Astrocyte (in vitro differentiated cells and primary cell): ENCODE measurements at regions not wholly inside any gene's neighbourhood (a gene's known extent, or its start where the extent isn't known, plus 50 kb on each side); places are given as distances from the start of the nearest gene placed in this dataset.

Experiments
- CTCF ChIP-seq: IDR thresholded peaks from 2 replicates; pipeline ENCODE4 v1.5.1; 2011; ENCODE audit warnings: low read depth, mild to moderate bottlenecking, inconsistent platforms, low read length, moderate library complexity; ENCODE audit not compliant: insufficient read depth
- EZH2 ChIP-seq: IDR thresholded peaks from 2 replicates; pipeline ENCODE4 v1.6.1; 2012; ENCODE audit warnings: mild to moderate bottlenecking, low read length, inconsistent platforms; ENCODE audit not compliant: insufficient read depth

GRCh38 chr9:81822967-81823366 is 105.3 kb upstream of the SPATA31D4 start:
- TF ChIP-seq CTCF (no peak), EZH2 (no peak)
